ENCODE measurements at regions not wholly inside any gene's neighbourhood (a gene's known extent, or its start where the extent isn't known, plus 50 kb on each side); places are given as distances from the start of the nearest gene placed in this dataset.

DNA sequence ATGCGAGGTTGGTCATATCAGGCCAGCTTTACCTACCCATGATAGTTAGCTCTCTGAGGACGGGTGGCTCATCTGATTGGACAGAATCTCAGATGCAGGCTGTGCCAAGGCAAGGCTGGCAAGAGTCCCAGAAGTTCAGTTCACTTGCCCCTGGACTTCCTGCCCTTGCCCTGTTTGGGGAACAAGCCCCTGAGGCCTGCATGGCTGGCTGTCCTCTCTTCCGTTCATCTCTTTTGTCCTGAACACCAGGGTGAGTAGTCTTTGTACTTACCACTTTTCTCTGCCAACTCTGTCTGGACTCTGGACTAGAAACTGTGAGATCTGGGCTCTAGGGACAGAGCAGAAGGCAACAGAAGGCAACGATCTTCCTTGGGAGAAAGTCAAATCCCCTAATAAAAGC lies 769.9 kb downstream of the QKI start:
- TF ChIP-seq, protein P1, sequence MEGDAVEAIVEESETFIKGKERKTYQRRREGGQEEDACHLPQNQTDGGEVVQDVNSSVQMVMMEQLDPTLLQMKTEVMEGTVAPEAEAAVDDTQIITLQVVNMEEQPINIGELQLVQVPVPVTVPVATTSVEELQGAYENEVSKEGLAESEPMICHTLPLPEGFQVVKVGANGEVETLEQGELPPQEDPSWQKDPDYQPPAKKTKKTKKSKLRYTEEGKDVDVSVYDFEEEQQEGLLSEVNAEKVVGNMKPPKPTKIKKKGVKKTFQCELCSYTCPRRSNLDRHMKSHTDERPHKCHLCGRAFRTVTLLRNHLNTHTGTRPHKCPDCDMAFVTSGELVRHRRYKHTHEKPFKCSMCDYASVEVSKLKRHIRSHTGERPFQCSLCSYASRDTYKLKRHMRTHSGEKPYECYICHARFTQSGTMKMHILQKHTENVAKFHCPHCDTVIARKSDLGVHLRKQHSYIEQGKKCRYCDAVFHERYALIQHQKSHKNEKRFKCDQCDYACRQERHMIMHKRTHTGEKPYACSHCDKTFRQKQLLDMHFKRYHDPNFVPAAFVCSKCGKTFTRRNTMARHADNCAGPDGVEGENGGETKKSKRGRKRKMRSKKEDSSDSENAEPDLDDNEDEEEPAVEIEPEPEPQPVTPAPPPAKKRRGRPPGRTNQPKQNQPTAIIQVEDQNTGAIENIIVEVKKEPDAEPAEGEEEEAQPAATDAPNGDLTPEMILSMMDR (IDR thresholded peaks at IDR 0.05; ENCODE audit: extremely low read depth, missing control alignments): no peak
- DNase-seq (ENCODE audit: low spot score): no peak

DNA sequence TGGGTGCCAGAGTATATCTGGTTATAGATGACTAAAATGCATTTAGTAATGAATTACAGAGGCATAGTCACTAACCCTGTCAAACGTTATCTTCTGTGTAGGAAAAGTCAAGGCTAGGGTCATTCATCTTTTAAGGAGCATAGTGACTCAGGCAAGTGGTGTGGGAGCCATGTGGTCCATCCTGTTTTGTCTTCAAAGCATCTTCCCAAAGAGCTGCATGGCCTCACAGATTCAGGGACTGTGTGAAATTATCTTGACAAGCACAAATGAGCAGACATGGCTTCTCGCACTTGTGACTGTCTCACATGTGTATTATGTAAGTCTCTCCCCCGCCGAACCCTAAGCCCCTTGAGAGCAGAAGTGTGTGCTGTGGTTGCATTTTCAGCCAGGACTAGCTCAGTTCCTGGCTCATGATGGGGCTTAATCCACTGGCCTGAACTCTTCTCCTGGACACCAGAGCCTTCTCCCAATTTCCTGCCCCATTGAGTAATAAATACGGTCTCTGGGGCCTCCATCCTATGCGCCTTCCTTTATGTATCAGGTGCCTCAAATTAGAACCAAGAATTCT lies 769.1 kb downstream of the QKI start:
- TF ChIP-seq, protein P1 (IDR thresholded peaks at IDR 0.05; ENCODE audit: extremely low read depth, missing control alignments): no peak
- no peak for DNase-seq (ENCODE audit: low spot score)

DNA sequence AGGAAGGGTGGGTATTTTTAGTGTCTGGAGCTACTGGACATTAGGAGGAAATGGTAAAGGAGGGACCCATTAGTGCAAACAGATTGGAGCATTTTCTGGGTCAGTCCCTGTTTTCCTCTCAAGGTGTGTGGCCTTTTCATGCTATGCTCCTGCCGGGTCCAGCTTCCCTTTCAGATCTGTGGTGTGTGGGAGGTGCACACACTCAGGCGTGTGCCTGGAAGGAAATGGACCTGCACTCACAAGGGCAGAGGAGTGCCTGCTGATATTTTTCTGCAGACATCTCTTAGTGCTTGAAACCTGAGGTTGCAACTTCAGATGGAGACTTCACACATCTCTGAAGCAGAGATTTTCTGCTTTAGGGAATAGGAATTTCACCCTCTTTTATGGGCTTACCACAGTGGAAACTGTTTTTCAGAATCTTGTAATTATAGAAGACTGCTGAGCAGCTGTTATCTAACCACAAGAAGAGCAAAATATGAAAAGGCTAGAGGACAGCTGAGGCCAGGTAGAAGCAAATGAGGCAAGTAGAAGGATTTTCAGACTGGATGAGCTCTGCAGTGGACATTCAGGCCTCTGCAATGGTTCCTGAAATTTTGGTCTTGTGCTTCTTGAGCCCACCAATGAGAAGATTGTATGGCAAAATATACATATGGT lies 764.3 kb downstream of the QKI start:
- TF ChIP-seq, protein P1 (IDR thresholded peaks at IDR 0.05; ENCODE audit: extremely low read depth, missing control alignments): no peak
- no peak for DNase-seq (ENCODE audit: low spot score)

DNA sequence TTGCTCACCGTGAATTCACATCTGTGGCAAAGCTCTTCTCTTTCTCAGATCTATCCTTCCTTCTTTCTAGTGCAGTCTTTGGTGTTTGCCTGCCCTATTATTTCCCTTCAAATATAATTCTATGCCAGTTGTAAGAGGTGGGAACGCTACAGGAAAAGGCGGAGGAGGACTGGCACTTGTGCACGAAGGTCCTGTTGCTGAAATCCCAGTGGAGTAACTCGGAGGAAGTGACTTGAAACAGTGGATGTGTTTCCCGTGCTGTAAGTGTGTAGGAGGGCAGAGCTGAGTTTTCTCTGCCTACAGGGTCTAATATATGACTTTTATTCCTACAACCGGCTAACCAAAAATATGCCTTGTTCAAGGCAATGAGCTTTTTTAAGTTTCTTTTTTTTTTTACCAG lies 754.8 kb downstream of the QKI start:
- TF ChIP-seq, protein P1 (IDR thresholded peaks at IDR 0.05; ENCODE audit: extremely low read depth, missing control alignments): no peak
- no peak for DNase-seq (ENCODE audit: low spot score)

DNA sequence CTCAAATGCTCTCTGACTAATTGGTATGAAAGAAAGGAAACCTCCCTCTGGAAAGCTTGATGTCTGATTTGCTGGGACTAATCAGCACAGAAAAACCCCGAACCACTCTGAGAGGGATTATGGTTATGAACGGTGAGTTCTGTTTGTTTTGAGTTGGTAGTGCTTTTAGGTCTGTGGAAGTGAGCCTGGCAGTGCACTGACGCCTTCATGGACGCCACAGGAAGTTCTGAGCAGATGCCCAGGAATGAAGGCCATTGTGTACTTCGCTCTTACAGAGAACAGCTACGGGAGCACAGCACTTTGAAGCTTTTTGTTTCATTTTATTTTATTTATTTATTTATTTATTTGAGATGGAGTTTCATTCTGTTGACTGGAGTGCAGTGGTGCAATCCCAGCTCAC lies 754.1 kb downstream of the QKI start:
- DNase-seq (ENCODE audit: low spot score): no peak
- TF ChIP-seq, protein P1 (IDR thresholded peaks at IDR 0.05; ENCODE audit: extremely low read depth, missing control alignments): no peak

DNA sequence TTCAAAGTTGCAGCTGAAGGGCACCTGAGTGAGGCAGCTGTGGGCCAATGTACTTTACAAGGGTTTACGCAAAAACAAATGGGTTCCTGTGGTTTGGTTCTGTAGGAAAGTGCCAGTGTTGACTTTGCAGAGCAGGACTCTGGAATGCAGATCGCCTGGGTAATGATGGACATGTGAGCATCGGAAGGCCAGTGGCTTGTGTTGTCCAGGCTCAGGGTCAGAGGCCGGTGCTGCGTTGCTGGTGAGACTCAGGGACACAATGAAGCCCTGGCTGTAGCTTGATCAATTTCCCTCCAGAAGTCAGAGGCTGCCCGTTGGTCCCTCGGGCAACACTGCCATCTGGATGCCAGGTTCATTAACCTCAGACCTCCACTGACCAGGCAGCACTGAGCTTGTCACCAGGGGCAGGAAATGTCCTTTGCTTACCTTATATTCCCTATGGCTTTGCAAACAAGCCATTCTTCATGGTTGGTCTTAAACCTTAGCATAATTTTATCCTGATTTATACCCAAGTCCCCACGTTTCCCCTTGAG lies 753.4 kb downstream of the QKI start:
- TF ChIP-seq, protein P1 (IDR thresholded peaks at IDR 0.05; ENCODE audit: extremely low read depth, missing control alignments): no peak
- no peak for DNase-seq (ENCODE audit: low spot score)

DNA sequence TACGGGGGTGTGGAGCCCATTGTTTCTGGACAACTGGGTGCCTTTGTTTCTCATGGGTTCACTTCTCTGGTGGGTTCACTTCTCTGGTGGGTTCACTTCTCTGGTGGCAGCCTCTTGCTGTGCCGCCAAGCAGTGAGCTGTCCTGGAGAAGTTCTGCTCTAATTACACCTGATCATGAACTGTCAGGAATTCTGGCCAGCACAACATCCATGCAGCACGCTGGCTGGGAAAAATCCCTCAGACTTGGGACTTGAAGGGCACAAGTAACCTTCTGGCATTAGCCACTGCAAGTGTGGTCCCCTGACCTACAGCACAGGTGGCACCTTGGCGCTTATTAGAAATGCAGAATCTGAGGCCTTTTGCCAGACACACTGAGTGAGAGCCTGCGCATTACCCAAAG lies 752.5 kb downstream of the QKI start:
- DNase-seq (ENCODE audit: low spot score): no peak
- TF ChIP-seq, protein P1 (IDR thresholded peaks at IDR 0.05; ENCODE audit: extremely low read depth, missing control alignments): no peak

Measured in GM20000 (cell line).